ENCODE measurements at regions not wholly inside any gene's neighbourhood (a gene's known extent, or its start where the extent isn't known, plus 50 kb on each side); places are given as distances from the start of the nearest gene placed in this dataset.

DNA sequence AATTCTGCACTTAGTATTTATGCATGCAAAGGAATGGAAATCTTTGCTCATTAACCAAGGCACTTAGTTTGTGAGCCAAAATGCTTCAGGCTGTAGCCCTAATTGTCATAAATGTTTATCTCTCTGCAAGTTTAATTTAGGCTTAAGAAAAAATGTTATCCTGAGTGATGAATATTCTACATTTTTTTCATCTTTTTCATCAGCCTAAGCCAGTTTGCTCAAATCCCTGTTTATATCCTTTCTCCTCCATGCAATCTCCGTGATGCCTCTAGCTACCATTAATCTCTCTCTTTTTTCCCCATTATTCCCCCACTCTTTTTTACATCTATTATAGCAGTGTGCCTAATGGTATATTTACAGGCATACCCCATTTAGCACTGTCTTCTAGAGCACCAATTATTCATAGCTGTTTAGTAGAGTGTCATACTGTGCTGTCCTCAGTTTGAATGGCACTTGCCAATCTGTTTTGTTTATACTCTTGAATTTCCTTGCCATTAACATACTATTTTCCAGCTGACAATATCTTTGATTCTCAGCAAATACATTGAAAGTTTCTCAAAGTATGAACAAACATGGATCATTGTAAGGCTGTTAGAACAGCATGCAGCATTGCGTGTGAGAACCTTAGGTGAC lies 1457.0 kb downstream of the MAT2B start:
- no peak overlapping the region for H3K4me2 ChIP-seq (ENCODE audit: insufficient read depth, low read length)
- H3K27me3 ChIP-seq (ENCODE audit: control insufficient read depth in 2 of 2, insufficient read depth in 2 of 2, low read length in 2 of 2) = no peaks in the 10 kb centered on the region
- dilution Hi-C loops (cut with MboI; ENCODE audit: extremely low pct_ligation_motif_present, low sequenced_read_pairs) (no loop called here), intact Hi-C loops (cut with micrococcal nuclease) (no loop called here)
- H3K27ac ChIP-seq (ENCODE audit: insufficient read depth, low read depth, low read length) = no peak overlapping the region
- ChIA-PET POLR2A (no interaction called here), CTCF (no interaction called here)
- H3K4me3 ChIP-seq (replicated peaks in 1 of 3; ENCODE audit: insufficient read depth in 1 of 3, low read depth in 1 of 3, low read length in 3 of 3) = no peak overlapping the region
- H3K36me3 ChIP-seq (ENCODE audit: control insufficient read depth in 2 of 2, extremely low read depth in 1 of 2, insufficient read depth in 2 of 2, low read length in 2 of 2) = no peaks in the 10 kb centered on the region
- no peak overlapping the region for H2AFZ ChIP-seq (ENCODE audit: low read depth, low read length)
- H4K20me1 ChIP-seq (replicated peaks; ENCODE audit: control insufficient read depth, extremely low read depth, insufficient read depth, low read length) = no peaks in the 10 kb centered on the region
- H3K79me2 ChIP-seq (ENCODE audit: control insufficient read depth, insufficient read depth, low read length) = no peaks in the 10 kb centered on the region
- no peaks in the 10 kb centered on the region for H3K9me1 ChIP-seq (replicated peaks; ENCODE audit: control insufficient read depth, extremely low read depth, insufficient read depth, low read length)
- no peak for TF ChIP-seq JUN (IDR thresholded peaks at IDR 0.05; ENCODE audit: borderline replicate concordance, insufficient read depth, insufficient read length, low read depth)
- no TSS peak for BruUV-seq (replicated peaks)
- H3K4me1 ChIP-seq (ENCODE audit: control insufficient read depth, extremely low read depth, insufficient read depth, low read length) = no peaks in the 10 kb centered on the region
- FAIRE-seq (no peak), DNase-seq (ENCODE audit: low read depth, low spot score) (no peak)
- H3K9ac ChIP-seq (replicated peaks; ENCODE audit: extremely low read depth, insufficient read depth, low read length) = no peak overlapping the region
- peaks cover 4% of the 10 kb centered on the region for H3K9me3 ChIP-seq (replicated peaks; ENCODE audit: control insufficient read depth, insufficient read depth, low read length)

GRCh38 chr5:164966611-164967010 lies 1461.2 kb downstream of the MAT2B start:
- no peak for DNase-seq (ENCODE audit: low read depth, low spot score)
- ChIA-PET CTCF (no interaction called here), POLR2A (no interaction called here)
- Histone ChIP-seq H3K27ac (ENCODE audit: insufficient read depth, low read depth, low read length) (no peak overlapping the region), H3K4me1 (ENCODE audit: control insufficient read depth, extremely low read depth, insufficient read depth, low read length) (no peaks in the 10 kb centered on the region), H3K79me2 (ENCODE audit: control insufficient read depth, insufficient read depth, low read length) (no peaks in the 10 kb centered on the region), H3K27me3 (ENCODE audit: control insufficient read depth in 2 of 2, insufficient read depth in 2 of 2, low read length in 2 of 2) (no peaks in the 10 kb centered on the region), H2AFZ (ENCODE audit: low read depth, low read length) (no peak overlapping the region), H4K20me1 (replicated peaks; ENCODE audit: control insufficient read depth, extremely low read depth, insufficient read depth, low read length) (no peaks in the 10 kb centered on the region), H3K4me3 (replicated peaks in 1 of 3; ENCODE audit: insufficient read depth in 1 of 3, low read depth in 1 of 3, low read length in 3 of 3) (no peak overlapping the region), H3K9ac (replicated peaks; ENCODE audit: extremely low read depth, insufficient read depth, low read length) (no peak overlapping the region), H3K9me1 (replicated peaks; ENCODE audit: control insufficient read depth, extremely low read depth, insufficient read depth, low read length) (no peaks in the 10 kb centered on the region), H3K36me3 (ENCODE audit: control insufficient read depth in 2 of 2, extremely low read depth in 1 of 2, insufficient read depth in 2 of 2, low read length in 2 of 2) (no peaks in the 10 kb centered on the region), H3K9me3 (replicated peaks; ENCODE audit: control insufficient read depth, insufficient read depth, low read length) (peaks cover 6% of the 10 kb centered on the region), H3K4me2 (ENCODE audit: insufficient read depth, low read length) (no peak overlapping the region)
- no peak for TF ChIP-seq GATA2 (IDR thresholded peaks at IDR 0.05; ENCODE audit: insufficient read depth, insufficient read length, low read depth, low read length)
- no peak for TF ChIP-seq EZH2 (IDR thresholded peaks at IDR 0.05; ENCODE audit: borderline replicate concordance, low read depth, low read length, severe bottlenecking)
- no peak for TF ChIP-seq MYC (IDR thresholded peaks at IDR 0.05; ENCODE audit: low read depth, low read length)
- TF ChIP-seq JUN (IDR thresholded peaks at IDR 0.05; ENCODE audit: borderline replicate concordance, insufficient read depth, insufficient read length, low read depth) = no peak
- no peak for TF ChIP-seq FOS (IDR thresholded peaks at IDR 0.05; ENCODE audit: borderline replicate concordance, insufficient read depth, low read length)
- TF ChIP-seq CTCF (IDR thresholded peaks at IDR 0.05; ENCODE audit: extremely low read depth in 1 of 2, insufficient read depth in 1 of 2, low read depth in 1 of 2, low read length in 2 of 2) = no peak
- TF ChIP-seq POLR2A (IDR thresholded peaks at IDR 0.05; ENCODE audit: low read depth, low read length) = no peak
- TF ChIP-seq POLR2AphosphoS5 (IDR thresholded peaks at IDR 0.05; ENCODE audit: insufficient read depth, low read depth, low read length) = no peak
- TF ChIP-seq MAX (IDR thresholded peaks at IDR 0.05; ENCODE audit: insufficient read depth, insufficient read length) = no peak
- dilution Hi-C loops (cut with MboI; ENCODE audit: extremely low pct_ligation_motif_present, low sequenced_read_pairs) = no loop called here
- FAIRE-seq = no peak
- no TSS peak for BruUV-seq (replicated peaks)
- intact Hi-C loops (cut with micrococcal nuclease) = no loop called here

All from endothelial cell of umbilical vein (primary cell).